Neural cell (in vitro differentiated cells): ENCODE measurements at regions not wholly inside any gene's neighbourhood (a gene's known extent, or its start where the extent isn't known, plus 50 kb on each side); places are given as distances from the start of the nearest gene placed in this dataset.

Experiments used
- H2AFZ ChIP-seq: fragments of 200-600, 300-800 bp; sonication (generic), shearing (Covaris generic); 2 replicates; pipeline ENCODE4 v1.6.0; 2014; ENCODE audit warnings: low read depth, mild to moderate bottlenecking, antibody characterized with exemption, low read length, moderate library complexity
- H3F3A ChIP-seq: fragments of 200-600 bp; shearing (Covaris generic); 2 replicates; pipeline ENCODE4 v1.6.1; 2016; ENCODE audit warnings: mild to moderate bottlenecking, moderate library complexity, mixed read lengths, antibody characterized with exemption, low read length; ENCODE audit not compliant: insufficient read depth, poor library complexity, severe bottlenecking
- H3K27ac ChIP-seq: fragments of 200-600, 300-800 bp; sonication (generic), shearing (Covaris generic); 2 replicates; pipeline ENCODE4 v1.5.1; 2014; ENCODE audit warnings: mild to moderate bottlenecking, low read length, moderate library complexity
- H3K27me3 ChIP-seq: fragments of 300-800, 200-600 bp; sonication (generic), shearing (Covaris generic); 2 replicates; pipeline ENCODE4 v1.6.0; 2014; ENCODE audit warnings: mild to moderate bottlenecking, low read depth, low read length, moderate library complexity; ENCODE audit not compliant: insufficient read depth
- H3K36me3 ChIP-seq: fragments of 300-800, 200-600 bp; sonication (generic), shearing (Covaris generic); 2 replicates; pipeline ENCODE4 v1.5.1; 2014; ENCODE audit warnings: mild to moderate bottlenecking, antibody characterized with exemption, low read length, moderate library complexity; ENCODE audit not compliant: insufficient read depth
- H3K4me2 ChIP-seq: fragments of 300-800, 200-600 bp; sonication (generic), shearing (Covaris generic); 2 replicates; pipeline ENCODE4 v1.6.0; 2014; ENCODE audit warnings: mild to moderate bottlenecking, low read length
- H3K4me3 ChIP-seq: fragments of 300-800, 200-600 bp; sonication (generic), shearing (Covaris generic); 2 replicates; pipeline ENCODE4 v1.5.1; 2014; ENCODE audit warnings: mild to moderate bottlenecking, low read length, moderate library complexity
- H3K79me2 ChIP-seq: fragments of 200-600 bp; shearing (Covaris generic); replicated peaks from 2 replicates; pipeline ENCODE4 v1.6.0; 2014; ENCODE audit warnings: mild to moderate bottlenecking, low read length, moderate library complexity; ENCODE audit not compliant: insufficient read depth
- H3K9ac ChIP-seq: fragments of 300-800, 200-600 bp; sonication (generic), shearing (Covaris generic); 2 replicates; pipeline ENCODE4 v1.6.1; 2016; ENCODE audit warnings: mild to moderate bottlenecking, low read length, mixed read lengths
- H3K9me2 ChIP-seq: fragments of 200-600 bp; shearing (Covaris generic); 2 replicates; pipeline ENCODE4 v1.6.1; 2016; ENCODE audit warnings: mild to moderate bottlenecking, low read length, mixed read lengths; ENCODE audit not compliant: insufficient read depth
- H3K9me3 ChIP-seq: fragments of 200-600, 300-800 bp; sonication (generic), shearing (Covaris generic); 2 replicates; pipeline ENCODE4 v1.6.1; 2016; ENCODE audit warnings: mild to moderate bottlenecking, mixed run types, low read length, moderate library complexity, mixed read lengths
- H4K20me1 ChIP-seq: fragments of 200-600 bp; shearing (Covaris generic); 2 replicates; pipeline ENCODE4 v1.6.1; 2016; ENCODE audit warnings: mild to moderate bottlenecking, mixed run types; ENCODE audit not compliant: insufficient read depth
- EP300 ChIP-seq: fragments of 450-650 bp; conservative IDR thresholded peaks from 2 replicates; pipeline ENCODE4 v1.6.1; 2014; ENCODE audit warnings: antibody characterized with exemption, mild to moderate bottlenecking, moderate library complexity; ENCODE audit not compliant: poor library complexity, severe bottlenecking
- EZH2 ChIP-seq: fragments of 200-600, 300-800 bp; shearing (Covaris generic), sonication (generic); IDR thresholded peaks from 2 replicates; pipeline ENCODE4 v1.6.1; 2014; ENCODE audit warnings: antibody characterized with exemption, low read length, borderline replicate concordance, mild to moderate bottlenecking; ENCODE audit not compliant: insufficient read depth, poor library complexity, severe bottlenecking
- MXI1 ChIP-seq: fragments of 450-650 bp; conservative IDR thresholded peaks from 2 replicates; pipeline ENCODE4 v1.6.1; 2014; ENCODE audit warnings: antibody characterized with exemption, mild to moderate bottlenecking; ENCODE audit not compliant: poor library complexity, severe bottlenecking
- POLR2AphosphoS5 ChIP-seq: IDR thresholded peaks from 2 replicates; pipeline ENCODE4 v1.6.1; 2012
- RAD21 ChIP-seq: fragments of 450-650 bp; conservative IDR thresholded peaks from 2 replicates; pipeline ENCODE4 v1.6.1; 2014; ENCODE audit warnings: antibody characterized with exemption, mild to moderate bottlenecking, moderate library complexity
- REST ChIP-seq: IDR thresholded peaks from 2 replicates; pipeline ENCODE4 v1.6.1; 2012; ENCODE audit warnings: borderline replicate concordance
- SMC3 ChIP-seq: fragments of 450-650 bp; conservative IDR thresholded peaks from 2 replicates; pipeline ENCODE4 v1.6.1; 2014; ENCODE audit warnings: antibody characterized with exemption, mild to moderate bottlenecking, moderate library complexity; ENCODE audit not compliant: poor library complexity
- TAF1 ChIP-seq: IDR thresholded peaks from 2 replicates; pipeline ENCODE4 v1.6.1; 2012; ENCODE audit warnings: low read depth
- TF ChIP-seq, protein P1 (sequence below): fragments of 450-650 bp; IDR thresholded peaks from 2 replicates; pipeline ENCODE4 v1.5.1; 2014; ENCODE audit warnings: antibody characterized with exemption, mild to moderate bottlenecking, moderate library complexity; ENCODE audit not compliant: poor library complexity, severe bottlenecking

DNA sequence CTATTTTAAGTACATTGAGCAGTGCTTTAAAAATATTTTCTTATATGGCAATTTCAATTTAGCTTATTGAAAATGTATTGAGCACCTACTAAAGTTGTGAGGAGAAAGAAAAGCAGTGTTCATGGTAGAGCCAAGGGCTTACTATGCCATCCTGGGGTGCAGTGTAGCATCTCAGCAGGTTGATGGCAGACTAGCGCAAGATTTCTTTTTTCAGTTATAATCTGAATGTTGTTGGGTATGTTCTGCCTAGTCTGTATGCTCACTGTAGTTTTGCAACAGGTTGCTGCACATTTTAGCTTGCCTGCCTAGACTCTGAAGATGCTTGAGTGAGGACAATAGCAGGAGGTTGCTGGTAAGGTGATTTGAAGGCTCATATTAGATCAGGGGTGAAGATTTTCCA, 103.1 kb upstream of the UNC13C start:
- Histone ChIP-seq H3K27me3 (no peaks in the 10 kb centered on the region), H3F3A (no peaks in the 10 kb centered on the region), H3K9me2 (no peaks in the 10 kb centered on the region), H3K36me3 (no peaks in the 10 kb centered on the region), H3K9me3 (no peaks in the 10 kb centered on the region), H3K4me2 (no peak overlapping the region), H3K4me3 (no peak overlapping the region), H3K27ac (no peak overlapping the region), H4K20me1 (no peaks in the 10 kb centered on the region), H3K9ac (no peak overlapping the region), H3K79me2 (no peaks in the 10 kb centered on the region), H2AFZ (no peak overlapping the region)
- TF ChIP-seq MXI1 (no peak), EZH2 (no peak), EP300 (no peak), POLR2AphosphoS5 (no peak), REST (no peak), SMC3 (peak; percentile 47), TAF1 (no peak), RAD21 (peak; percentile 59)
- TF ChIP-seq, protein P1, sequence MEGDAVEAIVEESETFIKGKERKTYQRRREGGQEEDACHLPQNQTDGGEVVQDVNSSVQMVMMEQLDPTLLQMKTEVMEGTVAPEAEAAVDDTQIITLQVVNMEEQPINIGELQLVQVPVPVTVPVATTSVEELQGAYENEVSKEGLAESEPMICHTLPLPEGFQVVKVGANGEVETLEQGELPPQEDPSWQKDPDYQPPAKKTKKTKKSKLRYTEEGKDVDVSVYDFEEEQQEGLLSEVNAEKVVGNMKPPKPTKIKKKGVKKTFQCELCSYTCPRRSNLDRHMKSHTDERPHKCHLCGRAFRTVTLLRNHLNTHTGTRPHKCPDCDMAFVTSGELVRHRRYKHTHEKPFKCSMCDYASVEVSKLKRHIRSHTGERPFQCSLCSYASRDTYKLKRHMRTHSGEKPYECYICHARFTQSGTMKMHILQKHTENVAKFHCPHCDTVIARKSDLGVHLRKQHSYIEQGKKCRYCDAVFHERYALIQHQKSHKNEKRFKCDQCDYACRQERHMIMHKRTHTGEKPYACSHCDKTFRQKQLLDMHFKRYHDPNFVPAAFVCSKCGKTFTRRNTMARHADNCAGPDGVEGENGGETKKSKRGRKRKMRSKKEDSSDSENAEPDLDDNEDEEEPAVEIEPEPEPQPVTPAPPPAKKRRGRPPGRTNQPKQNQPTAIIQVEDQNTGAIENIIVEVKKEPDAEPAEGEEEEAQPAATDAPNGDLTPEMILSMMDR: peak; percentile 50

- Histone ChIP-seq H3K9ac (no peak overlapping the region), H3K4me2 (no peak overlapping the region), H3K27ac (no peak overlapping the region), H4K20me1 (no peaks in the 10 kb centered on the region), H3K36me3 (no peaks in the 10 kb centered on the region), H2AFZ (no peak overlapping the region), H3F3A (no peaks in the 10 kb centered on the region), H3K9me2 (no peaks in the 10 kb centered on the region), H3K79me2 (no peaks in the 10 kb centered on the region), H3K9me3 (no peaks in the 10 kb centered on the region), H3K27me3 (no peaks in the 10 kb centered on the region), H3K4me3 (no peak overlapping the region)
- no peak for TF ChIP-seq TAF1
- no peak for TF ChIP-seq EZH2
- TF ChIP-seq REST: no peak
- no peak for TF ChIP-seq RAD21
- TF ChIP-seq SMC3: no peak
- TF ChIP-seq POLR2AphosphoS5: no peak
Observed at GRCh38 chr15:53872410-53872809, 105.8 kb upstream of the UNC13C start.
